GM19025 (cell line): ENCODE measurements at regions not wholly inside any gene's neighbourhood (a gene's known extent, or its start where the extent isn't known, plus 50 kb on each side); places are given as distances from the start of the nearest gene placed in this dataset.

Experiments used
- ATAC-seq: cut with Tn5 transposase; IDR thresholded peaks from one replicate; pipeline ENCODE4 v1.9.1; 2021; ENCODE audit warnings: mild to moderate bottlenecking, low read depth, moderate library complexity; ENCODE audit not compliant: unreplicated experiment

DNA sequence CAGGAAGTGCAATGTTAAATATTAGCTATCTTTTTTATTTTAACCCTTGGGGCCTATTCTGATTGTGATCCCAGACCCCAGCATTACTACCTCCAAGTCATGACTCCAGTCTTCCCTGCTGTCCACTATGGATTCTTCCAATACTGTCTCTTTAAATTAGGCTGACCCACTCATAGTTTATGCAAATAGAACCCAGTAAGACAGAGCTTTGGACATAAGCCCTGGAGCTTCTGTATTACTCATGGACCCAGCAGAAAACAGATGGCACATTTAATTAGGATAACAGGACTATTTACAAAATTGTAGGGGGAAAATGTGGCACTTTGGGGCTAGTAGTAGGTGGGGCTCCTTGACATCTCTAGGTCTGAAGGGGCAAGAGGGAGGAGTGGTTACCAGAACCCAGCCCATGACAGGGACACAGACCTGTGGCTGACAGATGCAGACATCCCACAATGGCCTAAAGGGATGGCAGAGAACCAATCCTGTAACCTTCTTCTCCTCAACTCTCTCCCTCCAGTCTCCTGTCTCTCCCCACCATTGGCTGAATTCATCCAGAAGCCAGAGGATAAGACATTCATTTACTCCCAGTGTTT lies 233.5 kb downstream of the OMA1 start:
- no peak for ATAC-seq

DNA sequence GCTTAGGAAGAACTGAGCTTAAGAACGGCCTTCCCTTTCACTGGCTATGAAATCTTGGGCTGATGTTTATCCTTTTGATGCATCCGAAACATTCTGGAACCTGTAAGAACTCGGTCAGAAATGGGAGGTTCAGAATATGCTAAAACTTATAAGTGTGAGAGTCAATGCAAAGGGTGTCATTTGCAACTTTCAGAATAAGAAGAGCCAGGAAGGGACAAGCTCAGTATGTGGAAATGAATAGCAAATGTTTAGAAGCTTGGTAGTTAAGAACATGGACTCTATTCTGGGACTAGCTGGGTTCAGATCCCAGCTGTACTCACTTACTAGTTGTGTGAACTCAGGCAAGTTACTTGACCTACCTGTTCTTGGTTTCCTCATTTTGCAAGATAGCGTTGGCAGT lies 234.1 kb downstream of the OMA1 start:
- ATAC-seq = no peak

DNA sequence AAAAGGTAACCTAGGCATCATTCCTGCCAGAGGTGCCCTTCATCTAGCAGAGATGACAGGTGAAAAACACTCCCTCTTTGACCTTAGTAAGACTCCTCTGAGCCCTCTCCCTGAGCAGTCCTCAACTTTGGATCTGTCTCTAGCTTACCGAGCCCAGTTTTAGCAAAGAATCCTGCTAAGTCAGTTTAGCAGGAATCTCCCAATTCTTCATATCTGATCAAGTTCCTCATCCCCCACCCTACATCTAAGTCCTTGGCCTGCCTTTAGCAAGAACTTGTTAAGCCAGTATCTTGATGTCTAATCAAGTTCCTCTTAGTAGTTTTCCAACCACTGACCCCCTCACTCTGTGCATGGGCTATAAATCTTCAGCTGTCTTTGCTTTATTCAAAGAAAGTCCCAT lies 235.6 kb downstream of the OMA1 start:
- no peak for ATAC-seq

DNA sequence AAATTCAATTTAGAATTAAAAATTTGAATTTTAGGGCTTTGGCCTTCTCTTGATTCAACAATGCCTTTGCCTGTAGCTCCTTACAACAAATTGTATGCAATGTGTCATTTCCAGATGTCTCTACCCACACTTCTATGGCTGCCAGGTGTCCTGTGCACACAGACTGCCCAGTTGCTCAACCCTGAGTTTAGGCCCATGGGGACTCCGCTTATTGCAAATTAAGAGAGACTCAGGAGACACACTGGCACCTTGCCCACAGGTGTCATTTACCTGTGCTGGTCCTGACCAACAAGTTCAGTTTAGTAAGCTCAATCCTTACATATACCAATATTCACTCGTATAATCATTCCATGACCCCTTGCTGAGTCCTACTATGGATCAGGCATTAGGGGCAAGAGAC lies 236.1 kb downstream of the OMA1 start:
- no peak for ATAC-seq

DNA sequence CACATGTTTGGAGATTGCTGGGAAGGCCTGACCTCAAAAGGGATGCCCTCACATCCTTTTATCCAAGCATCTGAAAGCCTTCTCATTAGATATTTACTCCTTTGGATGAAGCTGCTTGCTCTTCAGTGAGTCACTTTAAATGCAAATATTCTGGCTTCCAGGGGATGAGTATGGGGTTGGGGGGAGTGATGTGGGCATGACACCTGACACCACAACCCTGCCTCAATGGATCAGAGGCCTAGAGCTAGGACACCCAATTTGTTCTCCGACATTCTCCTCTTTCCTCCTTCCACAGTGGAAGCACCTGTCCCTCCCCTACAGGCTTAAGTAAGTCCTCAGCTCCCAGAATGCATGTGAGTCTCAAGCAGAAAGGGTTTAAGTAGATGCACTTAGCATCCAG lies 238.3 kb downstream of the OMA1 start:
- ATAC-seq = no peak

DNA sequence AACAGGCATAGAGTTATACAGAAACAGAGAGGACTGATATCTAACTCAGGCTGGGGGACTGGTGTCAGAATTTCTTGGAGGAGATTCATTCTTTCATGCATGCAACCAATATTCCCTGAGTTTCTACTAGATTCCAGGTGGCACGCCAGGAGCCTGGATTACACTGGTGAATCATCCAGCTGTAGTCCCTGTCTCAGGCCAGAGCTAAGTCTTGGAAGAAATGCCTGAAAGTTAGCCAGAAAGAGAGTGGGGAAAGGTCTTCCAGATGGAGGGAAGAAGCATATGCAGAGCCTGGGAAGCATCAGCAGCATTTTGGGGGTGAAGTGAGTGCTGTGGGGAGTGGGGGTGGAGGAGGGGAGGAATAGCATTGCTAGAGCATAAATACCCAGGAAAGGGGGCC lies 239.1 kb downstream of the OMA1 start:
- no peak for ATAC-seq

DNA sequence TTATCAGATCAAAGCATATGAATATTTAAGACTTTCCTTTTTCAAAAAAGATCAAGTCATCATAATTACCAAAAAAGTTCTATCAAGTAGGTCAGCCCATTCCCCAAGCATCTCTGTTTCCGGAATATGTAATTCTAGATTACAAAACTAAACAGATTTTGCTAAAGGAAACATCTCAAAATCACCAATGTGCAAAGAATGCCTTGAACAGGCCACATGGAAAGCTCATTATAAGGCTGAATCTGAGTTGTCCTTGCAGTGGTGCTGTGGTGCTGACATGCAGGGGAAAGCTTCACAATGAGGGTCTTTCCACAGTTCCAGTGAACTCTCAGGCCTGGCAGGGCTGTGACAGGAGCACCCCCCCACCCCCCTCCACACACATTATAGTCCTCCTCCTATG lies 240.9 kb downstream of the OMA1 start:
- ATAC-seq = no peak

DNA sequence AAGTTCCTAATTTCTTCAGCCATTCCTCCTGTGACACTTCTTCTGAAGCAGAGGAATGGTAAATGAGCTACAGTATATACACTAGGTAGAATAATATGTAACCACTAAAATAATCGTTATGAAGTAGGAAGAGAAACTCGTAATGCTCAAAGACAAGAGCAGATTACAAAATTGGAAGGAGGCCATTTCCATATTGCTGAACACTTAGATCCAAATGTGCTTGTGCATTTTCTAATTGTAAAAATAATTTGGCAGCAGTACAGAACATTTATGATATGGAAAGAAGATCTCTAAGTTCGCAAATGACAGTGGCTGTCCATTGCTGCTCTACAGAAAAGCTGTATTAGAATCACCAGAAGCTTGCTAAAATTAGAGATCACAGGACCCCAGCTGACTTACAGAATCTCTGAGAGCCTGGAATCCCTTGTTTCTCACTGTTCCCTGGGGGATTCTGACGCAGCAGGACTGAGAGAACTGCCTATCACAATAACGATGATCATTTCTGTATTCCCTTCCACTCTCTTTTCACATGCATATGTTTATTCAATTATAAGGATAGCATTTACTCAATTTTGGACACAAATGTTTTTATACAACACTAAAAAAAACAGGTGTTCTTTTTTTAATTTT lies 242.1 kb downstream of the OMA1 start:
- no peak for ATAC-seq

DNA sequence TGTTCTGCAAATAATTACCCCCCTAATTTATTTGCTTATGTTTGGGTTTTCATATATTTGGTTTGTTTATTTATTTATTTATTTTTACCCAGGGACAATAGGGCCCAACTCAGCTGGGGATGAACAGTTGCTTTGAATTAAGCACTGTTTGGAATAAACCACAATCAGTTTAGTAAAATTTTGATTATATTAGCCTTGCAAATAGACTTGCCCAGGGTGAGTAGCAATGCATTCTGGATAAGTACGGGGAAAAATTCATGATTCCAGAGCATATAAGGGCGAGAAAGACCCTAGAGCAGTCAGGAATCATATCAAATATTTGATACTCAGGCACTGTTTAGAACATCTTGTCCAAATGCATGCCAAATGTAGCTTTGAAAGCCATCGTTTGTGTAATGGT lies 242.7 kb downstream of the OMA1 start:
- ATAC-seq = no peak

DNA sequence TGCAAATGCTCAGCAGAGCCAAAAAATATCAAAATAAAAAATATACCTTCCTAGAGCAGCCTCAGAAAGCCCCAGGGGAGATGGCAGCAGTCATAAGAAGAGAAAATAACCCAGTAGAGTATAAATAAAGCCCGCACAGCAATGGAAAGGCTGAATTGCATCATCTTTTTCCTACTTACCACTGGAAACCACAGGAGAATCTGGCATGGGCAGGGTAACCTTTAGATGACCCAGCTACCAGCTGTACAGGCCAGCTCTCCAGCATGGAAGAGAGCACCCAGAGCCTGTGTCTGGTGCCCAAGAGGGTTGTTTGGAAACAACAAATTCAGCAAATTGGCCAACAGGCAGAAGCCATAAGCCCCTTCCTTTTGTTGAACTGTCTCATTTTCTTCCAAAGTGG lies 253.1 kb downstream of the OMA1 start:
- no peak for ATAC-seq

DNA sequence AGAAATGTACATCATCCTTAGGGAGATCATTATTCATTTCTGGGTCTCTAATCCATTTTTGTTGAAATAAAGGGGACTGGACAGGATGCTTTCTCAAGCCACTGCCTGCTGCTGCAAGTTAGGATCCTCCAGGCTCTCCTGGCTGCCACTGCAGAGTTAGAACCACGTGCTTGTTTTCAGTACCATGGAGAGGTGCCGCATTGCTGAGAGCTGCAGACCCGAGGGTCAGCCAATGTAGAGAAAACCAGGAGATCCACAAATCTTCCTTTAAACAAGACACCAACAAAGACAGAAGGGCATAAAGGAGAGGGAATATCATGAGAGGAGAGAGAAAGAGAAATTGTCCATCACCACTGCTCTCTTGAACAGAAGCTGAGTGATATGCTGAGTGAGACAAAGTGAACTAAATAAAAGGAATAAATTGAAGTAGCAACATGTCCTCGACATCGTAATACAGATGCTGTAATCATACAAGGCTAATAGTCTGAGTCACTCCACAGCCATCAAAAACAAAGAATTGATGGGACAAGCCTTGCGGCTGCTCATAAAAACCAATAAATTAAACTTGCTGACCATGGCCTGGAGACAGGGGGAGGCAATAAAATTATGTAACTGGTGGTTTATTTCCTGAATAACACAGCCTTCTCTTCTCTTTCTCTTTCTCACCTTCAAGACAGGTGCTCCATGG lies 255.7 kb downstream of the OMA1 start:
- ATAC-seq = no peak

DNA sequence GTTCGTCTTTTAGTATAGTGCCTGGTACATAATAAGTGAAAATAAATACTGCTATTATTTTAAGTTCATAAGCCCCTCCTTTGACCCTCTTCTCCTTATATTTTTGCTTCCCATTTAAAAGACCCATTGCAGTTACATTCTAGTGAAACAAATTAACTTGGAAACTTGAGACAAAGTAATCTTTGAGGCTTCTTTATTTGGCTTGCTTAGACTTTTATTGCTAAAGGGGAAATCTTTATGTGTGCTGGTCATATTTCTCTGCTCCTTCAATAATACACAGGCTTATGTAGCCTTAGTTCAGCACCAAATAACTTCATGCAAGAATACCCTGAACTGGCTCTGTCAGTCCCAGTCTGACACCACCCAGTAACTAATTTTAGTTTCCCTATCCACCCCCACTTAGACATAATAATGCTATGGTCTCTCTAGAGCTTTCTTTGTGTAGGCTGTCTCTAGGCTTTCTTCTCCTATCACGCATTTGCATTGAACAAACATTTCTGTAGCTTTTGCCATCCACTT lies 257.8 kb downstream of the OMA1 start:
- no peak for ATAC-seq

DNA sequence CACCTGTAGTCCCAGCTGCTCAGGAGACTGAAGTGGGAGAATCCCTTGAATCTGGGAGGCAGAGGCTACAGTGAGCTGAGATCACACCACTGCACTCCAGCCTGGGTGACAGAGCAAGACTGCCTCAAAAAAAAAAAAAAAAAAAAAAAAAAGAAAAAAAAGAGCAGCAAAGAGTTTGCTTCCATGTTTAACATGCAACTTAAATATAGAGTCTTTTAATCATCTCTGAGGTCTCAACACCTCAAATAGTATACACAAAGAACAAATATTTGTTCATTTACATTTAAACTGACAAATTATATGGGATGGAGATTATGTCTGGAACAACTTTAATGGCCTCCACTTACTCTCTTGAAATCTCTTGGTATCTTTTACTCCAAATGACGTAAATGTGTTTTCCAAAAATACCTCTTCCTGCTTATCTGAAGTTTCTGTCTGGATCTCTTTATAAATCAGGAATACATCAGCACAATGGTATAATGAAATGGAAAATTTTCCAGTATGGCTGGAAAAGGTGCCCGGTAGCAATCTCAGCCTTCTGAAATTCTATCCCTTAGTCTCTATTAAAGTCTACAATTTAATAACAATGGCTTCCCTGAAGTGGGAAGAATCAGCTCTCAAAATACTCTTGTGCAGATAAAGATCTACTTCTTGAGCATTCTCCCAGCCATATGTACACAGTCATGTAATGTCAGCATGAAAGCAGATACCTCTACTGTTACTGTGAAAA lies 258.5 kb downstream of the OMA1 start:
- ATAC-seq = no peak

DNA sequence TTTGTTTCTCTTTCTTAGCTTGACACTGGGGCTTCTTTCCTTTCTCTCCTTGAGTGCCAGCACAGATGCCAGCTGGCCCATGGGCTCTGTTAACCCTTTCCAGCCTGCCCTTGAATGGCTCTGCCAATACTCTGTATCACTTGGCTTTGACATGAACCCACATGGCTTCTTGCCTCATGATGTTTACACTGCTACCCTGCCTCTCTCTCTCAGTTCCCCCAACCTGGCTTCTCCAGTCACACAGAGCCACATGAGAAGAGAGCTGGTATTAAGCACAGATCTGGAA lies 262.4 kb downstream of the OMA1 start:
- ATAC-seq = no peak

DNA sequence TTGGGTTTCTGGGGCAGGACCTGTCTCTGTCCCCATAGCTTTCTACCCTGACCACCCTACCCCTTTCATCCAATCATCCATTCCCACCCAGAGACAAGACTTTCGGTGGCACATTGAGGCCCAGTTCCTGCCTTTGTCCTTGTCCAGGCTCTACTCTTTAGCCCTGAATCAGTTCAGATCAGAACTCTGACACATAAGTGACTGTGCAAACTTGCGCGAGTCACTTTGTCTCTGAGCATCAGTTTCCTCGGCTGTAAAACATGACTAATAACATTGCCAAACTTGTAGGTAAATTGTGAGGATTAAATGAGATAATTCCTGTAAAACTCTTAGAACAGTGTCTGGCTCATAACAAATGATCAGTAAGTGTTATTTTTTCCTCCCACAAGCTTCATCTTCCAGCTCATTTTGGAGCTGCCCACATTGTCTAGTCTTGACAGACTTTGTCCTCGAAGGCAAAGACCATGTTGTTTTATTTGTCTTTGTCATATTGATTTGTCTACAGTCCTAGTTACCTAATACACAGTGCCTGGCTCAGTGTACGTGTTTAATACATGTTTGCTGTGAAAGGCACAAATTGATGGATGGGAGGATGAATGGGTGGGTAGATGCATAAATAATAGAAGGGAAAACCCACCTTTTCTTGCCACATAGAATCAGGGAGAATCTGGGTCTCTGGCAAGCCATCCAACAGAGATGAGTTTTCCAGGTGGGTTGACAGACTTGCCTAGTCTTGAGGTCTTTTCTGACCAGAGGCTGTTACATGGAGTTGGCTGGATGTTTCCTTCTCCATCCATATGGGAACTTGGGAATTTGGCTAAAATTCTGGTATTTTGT lies 262.9 kb downstream of the OMA1 start:
- no peak for ATAC-seq

DNA sequence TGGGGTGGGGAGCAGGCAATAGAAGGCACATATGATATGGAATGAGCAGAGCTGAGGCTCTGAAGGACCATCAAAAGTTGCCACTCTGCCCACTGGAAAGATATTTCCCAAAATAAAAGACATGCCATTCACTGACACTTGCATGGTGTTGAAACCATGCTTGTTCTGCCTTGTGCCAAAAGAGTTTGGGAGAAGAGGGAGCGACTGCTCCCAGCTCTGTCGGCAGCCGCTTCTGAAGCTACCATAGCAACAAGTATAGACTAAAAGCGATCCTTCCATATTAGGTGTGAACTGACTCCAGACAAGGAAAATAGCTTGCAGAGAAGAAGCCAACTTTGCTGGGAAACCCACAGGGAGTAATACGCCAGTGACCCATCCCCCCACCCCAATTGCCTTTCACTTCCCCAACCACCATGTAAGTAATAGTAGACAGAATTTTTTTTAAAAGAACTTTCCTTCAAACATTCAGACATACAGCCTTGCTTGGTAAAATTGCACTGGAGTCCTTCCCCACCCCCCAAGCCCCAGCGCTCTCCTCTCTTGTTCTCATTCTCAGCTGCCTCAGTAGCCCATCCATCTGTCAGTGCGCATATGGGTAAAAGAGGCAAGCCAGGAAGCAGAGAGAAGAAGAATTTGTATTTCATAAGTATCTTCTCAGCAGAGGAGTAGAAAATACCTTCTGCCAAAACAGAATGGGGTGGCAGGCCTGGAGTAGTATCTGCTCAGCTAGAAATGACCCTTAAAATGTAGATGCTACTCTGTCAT lies 263.7 kb downstream of the OMA1 start:
- no peak for ATAC-seq

DNA sequence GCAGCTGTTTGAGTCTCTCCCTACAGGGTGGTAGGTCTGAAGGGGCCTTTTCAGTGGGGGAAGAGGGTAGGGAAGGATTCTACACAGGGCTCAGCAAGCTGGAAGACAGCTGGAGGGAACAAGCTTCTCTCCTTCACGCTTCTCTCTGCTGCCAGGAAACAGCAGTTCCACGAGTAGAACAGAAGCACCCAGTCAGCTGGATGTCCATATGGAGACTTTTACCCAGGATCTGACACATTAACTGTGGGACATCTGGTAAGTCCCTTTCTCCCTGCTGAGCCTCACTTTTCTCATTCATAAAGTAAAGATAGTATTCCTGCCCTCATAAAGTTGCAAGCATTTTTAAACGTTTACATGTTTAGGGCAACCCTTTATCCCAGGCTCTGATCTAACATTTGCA lies 280.3 kb downstream of the OMA1 start:
- no peak for ATAC-seq

DNA sequence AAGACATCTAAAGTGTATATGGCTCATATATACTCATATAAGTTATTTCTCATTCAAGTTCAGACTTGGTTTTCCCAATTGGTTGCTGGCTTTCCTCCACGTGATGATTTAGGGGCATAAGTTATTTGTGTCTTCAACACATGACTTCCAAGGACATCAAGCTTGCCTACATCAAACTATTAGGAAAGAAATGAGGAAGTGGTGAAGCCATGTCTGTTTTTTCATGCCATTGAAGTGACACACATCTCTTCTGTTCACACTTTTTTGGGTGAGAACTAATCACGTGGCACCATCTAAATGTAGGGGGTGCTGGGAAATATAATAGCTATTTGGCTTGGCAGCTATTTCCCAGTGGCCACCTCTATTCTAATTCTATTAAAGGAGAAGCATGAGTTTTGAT lies 282.1 kb downstream of the OMA1 start:
- ATAC-seq = no peak

DNA sequence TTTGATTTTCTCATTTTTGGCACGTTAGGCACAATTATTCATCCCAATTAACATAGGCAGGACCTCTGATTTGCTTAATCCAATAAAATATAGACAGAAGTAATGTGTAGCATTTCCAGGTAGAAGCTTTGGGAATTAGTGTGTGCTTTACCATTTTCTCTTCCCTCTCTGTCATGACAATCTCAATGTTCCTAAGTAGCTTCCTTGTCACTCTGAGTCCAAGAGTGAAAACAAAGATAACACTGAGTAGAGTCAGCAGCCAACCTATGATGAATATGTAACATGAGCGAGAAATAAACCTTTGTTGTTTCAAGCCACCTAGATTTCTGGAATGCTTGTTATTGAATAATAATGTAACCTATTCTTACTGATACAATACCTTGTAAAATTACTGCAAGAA lies 283.8 kb downstream of the OMA1 start:
- ATAC-seq = no peak

DNA sequence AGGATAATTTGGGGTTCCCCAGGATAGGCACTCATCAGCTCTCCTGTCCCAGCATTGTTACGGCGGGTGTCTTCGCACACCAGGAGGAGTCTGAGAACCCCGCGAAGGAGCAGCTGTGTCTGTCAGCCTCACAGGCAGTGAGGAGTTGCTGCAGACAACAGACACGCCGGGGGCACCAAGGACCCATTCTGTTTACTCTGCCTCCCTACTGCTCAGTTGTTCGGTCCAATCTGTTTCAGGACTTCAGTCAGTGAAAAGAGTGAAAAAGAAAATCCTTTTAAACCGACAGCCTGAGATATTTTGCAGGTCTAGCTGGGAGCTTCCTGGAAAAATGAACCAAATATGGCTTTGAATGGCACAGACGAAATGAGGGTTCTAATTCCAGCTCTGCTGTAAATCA lies 288.4 kb downstream of the OMA1 start:
- no peak for ATAC-seq
